Colonic mucosa (tissue), 4 donors: ENCODE measurements at regions not wholly inside any gene's neighbourhood (a gene's known extent, or its start where the extent isn't known, plus 50 kb on each side); places are given as distances from the start of the nearest gene placed in this dataset.

Source experiments
- DNase-seq: peaks from one replicate; pipeline ENCODE4 v3.0.0-alpha.2; 2020
- H3K27ac ChIP-seq: fragments of 200-600 bp; one replicate; pipeline ENCODE4 v1.8.0; 2021
- H3K27me3 ChIP-seq: fragments of 200-600 bp; one replicate; pipeline ENCODE4 v1.8.0; 2021
- H3K36me3 ChIP-seq: fragments of 200-600 bp; one replicate; pipeline ENCODE4 v1.8.0; 2021
- H3K4me1 ChIP-seq: fragments of 200-600 bp; one replicate; pipeline ENCODE4 v1.8.0; 2021; ENCODE audit warnings: mild to moderate bottlenecking
- H3K4me3 ChIP-seq: fragments of 200-600 bp; one replicate; pipeline ENCODE4 v1.8.0; 2021
- H3K9ac ChIP-seq, 2 donors: one replicate each; pipeline ENCODE4 v1.7.0; 2013; ENCODE audit warnings: control low read depth in 2 of 2, low read depth in 2 of 2, low read length in 2 of 2
- H3K9me3 ChIP-seq: fragments of 200-600 bp; one replicate; pipeline ENCODE4 v1.8.0; 2021
- CTCF ChIP-seq: fragments of 200-600 bp; IDR thresholded peaks from one replicate; pipeline ENCODE4 v1.8.0; 2022; ENCODE audit warnings: antibody characterized with exemption, mild to moderate bottlenecking
- intact Hi-C: fragments of 100-400 bp; cut with DNase I; formaldehyde crosslinking; loops from one replicate; pipeline ENCODE4 v1.14.1; 2022
- donor health status: healthy.
- donor health status: DM: no; HTN: no; CAD: no.
- donor health status: DM: no; HTN: no; CAD: no.

- H3K9ac ChIP-seq, result no peak overlapping the region
- TF ChIP-seq CTCF, result no peak
- no peaks in the 10 kb centered on the region for H3K36me3 ChIP-seq
- H3K4me1 ChIP-seq, result no peaks in the 10 kb centered on the region
- no peak overlapping the region for H3K27ac ChIP-seq
- H3K9me3 ChIP-seq, result no peaks in the 10 kb centered on the region
- no peak for DNase-seq
- no peak overlapping the region for H3K4me3 ChIP-seq
- H3K27me3 ChIP-seq, result no peaks in the 10 kb centered on the region
- intact Hi-C loops, result no loop called here
Measured at GRCh38 chr7:41163991-41164390, 538.9 kb downstream of the INHBA start.

GRCh38 chr7:41162612-41163011 is 540.3 kb downstream of the INHBA start:
- Histone ChIP-seq H3K27me3 (no peaks in the 10 kb centered on the region), H3K4me3 (no peak overlapping the region), H3K9me3 (no peaks in the 10 kb centered on the region), H3K4me1 (no peaks in the 10 kb centered on the region), H3K36me3 (no peaks in the 10 kb centered on the region), H3K9ac (no peak overlapping the region), H3K27ac (no peak overlapping the region)
- no peak for DNase-seq
- intact Hi-C loops, result no loop called here
- TF ChIP-seq CTCF, result no peak

GRCh38 chr7:41161041-41161587 is 541.8 kb downstream of the INHBA start:
- Histone ChIP-seq H3K4me3 (no peak overlapping the region), H3K36me3 (no peaks in the 10 kb centered on the region), H3K27ac (no peak overlapping the region), H3K4me1 (no peaks in the 10 kb centered on the region), H3K9me3 (no peaks in the 10 kb centered on the region), H3K27me3 (no peaks in the 10 kb centered on the region), H3K9ac (no peak overlapping the region)
- TF ChIP-seq CTCF, result no peak
- no peak for DNase-seq
- intact Hi-C loops, result no loop called here

- intact Hi-C loops, result no loop called here
- Histone ChIP-seq H3K4me1 (no peaks in the 10 kb centered on the region), H3K36me3 (no peaks in the 10 kb centered on the region), H3K27ac (no peak overlapping the region), H3K9ac (no peak overlapping the region), H3K4me3 (no peak overlapping the region), H3K27me3 (no peaks in the 10 kb centered on the region), H3K9me3 (no peaks in the 10 kb centered on the region)
- TF ChIP-seq CTCF, result no peak
- DNase-seq, result no peak
Measured at GRCh38 chr7:41156268-41156667, 546.6 kb downstream of the INHBA start.

- Histone ChIP-seq H3K27ac (no peak overlapping the region), H3K4me3 (no peak overlapping the region), H3K4me1 (no peaks in the 10 kb centered on the region), H3K27me3 (no peaks in the 10 kb centered on the region), H3K36me3 (no peaks in the 10 kb centered on the region), H3K9ac (no peak overlapping the region), H3K9me3 (no peaks in the 10 kb centered on the region)
- intact Hi-C loops, result no loop called here
- TF ChIP-seq CTCF, result no peak
- no peak for DNase-seq
Measured at GRCh38 chr7:41153268-41153667, 549.6 kb downstream of the INHBA start.
